Cardiac fibroblast (primary cell): ENCODE measurements at regions not wholly inside any gene's neighbourhood (a gene's known extent, or its start where the extent isn't known, plus 50 kb on each side); places are given as distances from the start of the nearest gene placed in this dataset.

Source experiments
- DNase-seq, 2 donors: peaks; one replicate each; pipeline versions ENCODE4 v3.0.0 to v3.0.0-alpha.2; 2010; ENCODE audit warnings: low read depth in 2 of 2
- H3K4me3 ChIP-seq, 2 donors: replicated peaks in 1 of 2; 1 replicate in 1 of 2; 2 replicates in 1 of 2; pipeline ENCODE4 v1.5.1; 2011; ENCODE audit warnings: low read depth in 2 of 2, low read length in 2 of 2, mild to moderate bottlenecking in 2 of 2, moderate library complexity in 1 of 2
- CTCF ChIP-seq: IDR thresholded peaks from one replicate; pipeline ENCODE4 v1.5.1; 2011; ENCODE audit warnings: low read depth, mild to moderate bottlenecking, low read length, inconsistent platforms

GRCh38 chr12:114131824-114132223 lies 165.7 kb upstream of the RBM19 start:
- DNase-seq: no peak
- no peak overlapping the region for H3K4me3 ChIP-seq
- no peak for TF ChIP-seq CTCF

GRCh38 chr12:114123108-114123507 lies 157.0 kb upstream of the RBM19 start:
- no peak for DNase-seq
- TF ChIP-seq CTCF: no peak
- no peak overlapping the region for H3K4me3 ChIP-seq

- no peak for DNase-seq
- H3K4me3 ChIP-seq: no peak overlapping the region
Measured at GRCh38 chr12:114122016-114122415, 155.9 kb upstream of the RBM19 start.

GRCh38 chr12:114119316-114119715 lies 153.2 kb upstream of the RBM19 start:
- TF ChIP-seq CTCF: no peak
- no peak for DNase-seq
- H3K4me3 ChIP-seq: no peak overlapping the region

More at GRCh38 chr12:114122016-114122415, 155.9 kb upstream of the RBM19 start:
- TF ChIP-seq CTCF: no peak

GRCh38 chr12:114096461-114096860 lies 130.3 kb upstream of the RBM19 start:
- DNase-seq: no peak
- TF ChIP-seq CTCF: no peak
- no peak overlapping the region for H3K4me3 ChIP-seq

GRCh38 chr12:114093520-114093919 lies 127.4 kb upstream of the RBM19 start:
- no peak overlapping the region for H3K4me3 ChIP-seq
- no peak for TF ChIP-seq CTCF
- DNase-seq: no peak

- no peak for DNase-seq
- TF ChIP-seq CTCF: no peak
- H3K4me3 ChIP-seq: no peak overlapping the region
Measured at GRCh38 chr12:114092981-114093380, 126.9 kb upstream of the RBM19 start.
